ENCODE measurements at regions not wholly inside any gene's neighbourhood (a gene's known extent, or its start where the extent isn't known, plus 50 kb on each side); places are given as distances from the start of the nearest gene placed in this dataset.

DNA sequence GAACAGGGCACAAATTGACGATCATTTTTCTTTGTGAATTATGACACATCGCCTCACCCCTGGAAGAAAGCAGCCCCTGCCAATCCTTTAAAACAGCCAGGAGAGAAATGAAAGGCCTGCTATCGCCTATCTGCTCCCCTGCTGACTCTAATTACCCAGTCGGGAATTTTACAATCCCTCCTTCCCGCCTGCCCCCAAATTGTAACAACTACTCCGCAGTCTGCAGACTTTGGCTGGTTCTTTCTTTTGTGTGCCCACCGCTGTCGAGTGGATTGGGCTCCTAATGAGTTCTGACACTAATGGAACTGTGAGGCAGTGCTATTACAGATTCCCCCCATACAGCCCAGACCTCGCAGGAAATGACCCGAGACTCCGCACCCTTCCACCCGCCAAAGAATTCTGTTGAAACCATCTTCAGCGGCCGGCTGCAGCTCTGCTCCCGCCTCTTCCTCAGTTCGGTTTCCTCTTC, 281.2 kb upstream of the PARD3B start:
- DNase-seq (ENCODE audit: extremely low read depth in 1 of 2, low read depth in 1 of 2): no peak

DNA sequence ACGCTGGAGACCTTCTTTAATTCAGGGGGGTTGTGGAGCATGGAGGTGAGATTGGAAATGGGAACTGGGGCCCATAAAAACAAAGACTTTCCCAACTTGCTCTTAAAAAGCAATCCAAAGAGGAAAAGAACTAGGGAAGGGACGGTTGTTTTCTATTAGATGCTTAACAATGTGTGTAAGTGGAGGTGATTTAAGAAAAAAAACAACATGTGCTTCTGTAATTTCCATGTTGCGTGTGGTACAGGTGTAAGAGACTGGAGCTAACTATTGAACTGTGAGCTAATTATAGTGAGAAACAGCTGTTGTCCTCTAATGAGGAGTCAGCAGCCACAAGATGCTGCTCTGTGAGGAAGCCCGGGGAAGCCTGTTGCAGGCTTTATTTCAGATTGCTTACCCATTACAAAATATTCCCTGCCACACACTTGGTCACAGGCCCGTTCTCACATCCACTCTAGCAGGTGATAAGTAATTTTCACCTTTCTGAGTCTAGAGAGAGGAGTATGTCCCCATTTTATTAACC, 280.6 kb upstream of the PARD3B start:
- DNase-seq (ENCODE audit: extremely low read depth in 1 of 2, low read depth in 1 of 2): no peak

DNA sequence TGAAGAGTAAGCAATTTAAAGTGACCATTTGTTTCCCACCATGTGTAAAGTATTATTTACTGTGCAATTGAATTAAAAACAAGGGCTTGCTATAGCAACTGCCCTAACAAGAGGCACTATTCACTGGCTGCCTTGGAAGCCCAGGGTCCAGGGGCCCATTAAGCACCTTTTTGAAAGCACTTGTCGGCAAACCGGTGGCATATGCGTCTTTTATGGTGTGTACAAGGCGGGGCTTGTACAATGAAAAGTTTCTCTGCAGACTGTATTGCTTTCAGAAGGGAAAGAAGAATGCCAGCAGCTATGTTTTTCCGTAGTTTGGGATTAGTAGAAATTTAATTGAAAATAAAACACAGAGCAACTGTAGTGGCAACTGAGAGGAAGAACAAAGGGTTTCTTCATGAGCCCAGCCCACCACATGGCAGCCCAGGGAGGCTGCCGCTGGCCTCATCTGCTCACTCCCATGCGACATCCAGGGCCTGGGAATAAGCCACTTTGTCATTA, 279.5 kb upstream of the PARD3B start:
- no peak for DNase-seq (ENCODE audit: extremely low read depth in 1 of 2, low read depth in 1 of 2)

DNA sequence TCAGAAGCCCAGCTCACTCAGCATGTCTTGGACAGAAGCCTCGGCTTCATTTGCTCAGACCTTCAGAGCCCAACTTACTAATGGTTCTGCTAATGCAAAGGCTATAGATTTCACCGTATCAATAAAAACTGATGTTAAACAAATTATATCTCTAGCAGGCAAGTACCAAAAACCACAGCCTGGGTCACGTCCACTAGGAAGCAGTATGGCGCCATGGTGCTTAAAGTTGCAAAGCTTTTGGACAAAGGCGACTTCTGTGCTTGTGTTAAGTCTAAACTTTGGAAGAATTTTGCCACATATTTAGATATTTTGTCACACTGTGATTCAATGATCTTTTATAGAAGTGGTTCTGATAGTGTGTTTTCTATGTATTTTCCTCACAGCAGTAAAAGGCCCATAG, 276.8 kb upstream of the PARD3B start:
- no peak for DNase-seq (ENCODE audit: extremely low read depth in 1 of 2, low read depth in 1 of 2)

DNA sequence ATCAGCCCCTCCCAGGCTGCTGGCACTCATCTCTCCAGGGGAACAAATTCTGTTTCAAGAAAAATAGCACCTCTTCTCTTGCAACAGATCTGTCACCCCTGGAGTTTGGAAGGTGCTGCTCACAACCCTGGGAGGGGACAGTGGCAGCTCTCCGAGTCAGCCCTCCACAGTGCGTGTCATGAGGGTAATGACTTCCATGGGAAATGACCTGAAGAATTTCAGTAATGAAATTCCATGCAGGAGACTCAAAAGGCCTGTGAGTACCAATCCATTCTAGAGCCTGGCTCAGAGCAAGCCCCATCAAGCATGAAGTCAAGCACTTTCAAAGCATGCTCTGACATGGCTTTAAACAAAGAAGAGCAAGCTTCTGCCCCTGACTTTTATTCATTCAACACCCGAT, 276.3 kb upstream of the PARD3B start:
- no peak for DNase-seq (ENCODE audit: extremely low read depth in 1 of 2, low read depth in 1 of 2)

DNA sequence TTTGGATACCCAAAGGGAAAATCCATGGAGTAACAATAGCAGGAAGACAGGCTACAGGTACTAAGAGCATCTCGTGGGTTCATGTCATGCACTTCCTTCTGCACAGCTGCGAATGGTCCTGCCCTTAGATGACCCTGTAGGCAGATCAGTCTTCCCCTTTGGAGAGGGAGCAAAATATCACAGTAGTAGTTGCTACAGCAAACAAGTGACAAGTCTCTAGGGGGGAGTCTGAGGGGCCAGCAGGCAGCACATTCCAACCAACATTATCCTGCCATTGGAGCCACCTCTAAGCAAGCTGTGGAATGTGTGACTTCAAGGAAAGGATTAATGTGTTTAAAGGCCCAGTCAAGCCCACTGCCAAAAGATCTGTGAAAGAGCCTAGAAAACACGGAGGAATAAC, 273.2 kb upstream of the PARD3B start:
- no peak for DNase-seq (ENCODE audit: extremely low read depth in 1 of 2, low read depth in 1 of 2)

DNA sequence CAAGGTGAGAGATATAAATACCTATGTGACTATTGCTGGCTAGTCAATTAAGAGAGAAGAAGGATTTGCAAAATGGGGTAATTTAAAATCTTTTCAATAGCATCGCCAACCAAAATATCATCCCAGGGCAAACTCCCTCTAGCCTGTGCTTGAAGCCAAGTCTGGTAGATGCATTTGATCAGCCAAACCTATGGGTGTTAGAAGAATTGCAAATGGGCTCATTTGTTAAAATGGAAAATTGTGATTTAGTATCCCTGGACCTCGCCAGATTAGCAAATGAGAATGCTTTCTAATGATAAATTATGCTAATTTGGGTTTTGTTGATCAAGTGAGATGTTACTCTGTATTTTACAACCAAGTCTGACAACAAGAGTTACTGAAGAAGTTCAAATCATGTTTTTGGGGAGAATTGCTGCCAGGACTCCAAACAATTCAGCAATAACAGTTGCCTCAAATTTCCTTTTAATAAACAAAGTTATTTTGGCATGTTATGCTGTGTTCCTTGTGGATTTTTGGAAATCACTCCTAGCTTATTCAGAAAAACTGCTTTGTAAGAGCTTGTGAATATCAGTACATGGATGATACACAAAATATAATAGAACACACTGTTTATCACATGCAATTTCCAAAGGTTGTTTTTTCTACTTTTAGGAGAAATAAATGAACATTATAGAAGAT, 272.5 kb upstream of the PARD3B start:
- no peak for DNase-seq (ENCODE audit: extremely low read depth in 1 of 2, low read depth in 1 of 2)

DNA sequence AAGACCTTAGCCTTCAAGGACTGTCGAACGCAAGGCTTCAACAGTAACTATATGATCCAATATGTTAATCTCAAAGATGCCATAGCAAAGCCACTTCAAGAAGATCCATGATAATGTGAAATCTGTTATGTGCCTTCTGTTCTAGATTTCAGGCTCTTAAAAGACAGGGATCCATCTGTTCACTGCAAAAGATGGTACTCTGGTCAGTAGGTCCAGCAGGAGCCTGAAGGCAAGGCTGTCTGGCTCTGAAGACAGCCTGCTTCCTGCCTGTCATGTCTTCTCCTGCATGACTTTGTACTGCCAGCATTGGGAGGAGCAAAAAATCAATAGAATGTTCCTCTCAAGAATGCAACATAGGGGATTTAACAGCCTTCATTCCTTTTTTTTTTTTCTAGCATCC, 270.8 kb upstream of the PARD3B start:
- DNase-seq (ENCODE audit: extremely low read depth in 1 of 2, low read depth in 1 of 2): no peak

DNA sequence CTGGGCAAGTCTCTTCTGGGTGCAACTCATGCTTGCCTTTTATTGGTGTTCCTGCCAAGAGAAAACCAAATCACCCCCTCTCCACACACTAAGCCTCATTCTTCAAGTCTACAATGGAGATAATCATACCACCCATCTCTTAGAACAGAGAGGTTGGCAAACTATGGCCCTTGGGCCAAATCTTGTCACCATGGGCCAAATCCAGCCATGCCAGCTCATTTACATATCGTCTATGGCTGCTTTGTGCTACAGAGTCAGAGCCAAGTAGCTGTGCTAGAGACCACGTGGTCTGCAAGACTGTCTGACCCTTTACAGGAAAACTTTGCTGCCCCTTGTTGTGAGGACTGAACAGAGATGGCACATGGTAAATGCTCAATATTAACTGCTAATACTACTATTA, 270.3 kb upstream of the PARD3B start:
- DNase-seq (ENCODE audit: extremely low read depth in 1 of 2, low read depth in 1 of 2): no peak

DNA sequence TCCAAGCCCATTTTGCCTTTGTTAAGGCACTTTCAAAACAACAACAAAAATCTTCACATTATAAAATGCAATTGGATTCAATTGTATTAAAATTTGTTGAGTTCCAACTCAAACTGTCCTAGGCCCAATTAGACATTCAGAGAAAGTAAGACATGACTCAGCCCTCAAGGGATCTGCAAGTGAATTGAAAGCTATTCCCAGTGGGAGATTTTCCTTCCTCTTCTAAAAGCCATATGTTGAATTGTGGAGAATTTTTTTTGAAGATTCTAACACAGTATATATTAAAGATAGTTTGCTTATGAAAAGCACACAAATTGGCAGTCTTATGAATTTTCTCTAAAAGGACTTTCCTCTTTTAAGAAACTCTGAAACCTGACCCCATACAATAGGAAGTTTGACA, 268.0 kb upstream of the PARD3B start:
- DNase-seq (ENCODE audit: extremely low read depth in 1 of 2, low read depth in 1 of 2): no peak

DNA sequence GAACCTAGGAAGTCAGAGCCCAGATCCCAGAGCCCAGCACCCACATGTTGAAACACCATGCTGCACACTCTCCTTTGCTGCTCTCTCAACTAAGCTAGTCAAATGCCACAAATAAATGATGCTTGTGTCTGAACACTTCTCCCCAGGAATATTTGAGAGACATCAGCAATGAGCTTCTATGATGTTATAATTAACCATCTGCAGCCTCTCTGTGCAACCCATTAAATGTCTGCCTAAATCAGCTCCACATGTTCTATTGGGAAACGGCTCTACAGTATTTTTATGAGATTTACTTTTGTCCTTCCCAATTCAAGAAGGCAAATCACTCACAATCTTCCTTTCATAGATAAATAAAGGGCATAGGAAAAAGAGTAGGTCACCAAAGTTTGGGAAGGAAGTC, 266.8 kb upstream of the PARD3B start:
- DNase-seq (ENCODE audit: extremely low read depth in 1 of 2, low read depth in 1 of 2): no peak

DNA sequence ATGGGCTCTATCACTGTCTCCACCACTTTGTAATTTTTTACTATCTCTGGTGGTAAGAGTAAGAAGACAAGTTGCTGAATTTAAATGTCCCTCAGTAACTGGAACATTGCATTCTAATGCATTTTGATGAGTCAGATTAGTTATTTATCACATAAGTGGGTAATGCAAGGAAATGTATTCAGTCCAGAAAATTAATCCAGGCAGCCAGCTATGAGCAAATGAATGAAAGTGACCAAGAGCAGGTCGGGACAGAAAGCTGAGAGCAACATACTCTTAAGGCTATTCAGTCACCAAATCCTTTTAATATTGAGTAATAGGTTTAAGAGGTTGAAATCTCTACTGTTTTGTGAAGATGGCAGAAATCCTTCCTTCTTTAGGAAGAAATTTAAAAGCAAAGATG, 265.5 kb upstream of the PARD3B start:
- DNase-seq (ENCODE audit: extremely low read depth in 1 of 2, low read depth in 1 of 2): no peak

DNA sequence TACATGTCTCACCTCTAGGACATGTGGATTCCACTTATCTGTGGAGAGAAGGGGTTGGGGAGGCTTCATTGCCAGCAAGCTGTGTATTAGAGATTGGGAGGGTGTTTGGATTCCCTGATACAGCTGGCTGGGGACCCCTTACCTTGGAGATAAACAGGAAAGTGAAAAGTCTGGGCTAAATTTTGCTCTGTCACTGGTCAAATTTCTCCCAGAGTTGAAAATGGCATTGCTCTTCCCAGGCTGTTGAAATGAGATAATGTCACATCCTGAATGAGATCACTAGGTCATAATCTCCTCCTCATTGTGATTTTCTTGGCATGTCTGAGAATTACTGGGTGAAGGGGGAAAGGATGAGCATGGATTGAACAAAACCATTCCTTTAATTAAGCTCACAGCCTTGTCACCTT, 265.0 kb upstream of the PARD3B start:
- DNase-seq (ENCODE audit: extremely low read depth in 1 of 2, low read depth in 1 of 2): no peak

DNA sequence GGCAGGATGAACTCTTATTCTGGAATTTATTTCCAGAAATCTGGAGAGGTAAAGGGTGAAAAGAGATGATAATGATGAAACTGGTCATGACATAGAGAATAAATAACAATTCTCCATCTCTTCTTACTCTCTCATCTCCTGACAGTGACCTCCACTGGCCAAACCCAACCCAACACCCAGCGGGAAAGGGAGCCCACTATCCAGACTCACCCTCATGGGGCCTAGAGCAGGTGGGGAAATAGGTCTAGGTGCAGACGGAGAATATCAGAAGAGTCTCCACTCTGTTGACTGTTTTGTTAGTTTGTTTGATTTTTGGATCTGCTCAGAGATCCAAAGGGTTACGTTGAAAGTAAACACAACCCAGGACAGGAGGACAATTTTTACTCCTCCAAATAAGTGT, 263.2 kb upstream of the PARD3B start:
- DNase-seq (ENCODE audit: extremely low read depth in 1 of 2, low read depth in 1 of 2): no peak

DNA sequence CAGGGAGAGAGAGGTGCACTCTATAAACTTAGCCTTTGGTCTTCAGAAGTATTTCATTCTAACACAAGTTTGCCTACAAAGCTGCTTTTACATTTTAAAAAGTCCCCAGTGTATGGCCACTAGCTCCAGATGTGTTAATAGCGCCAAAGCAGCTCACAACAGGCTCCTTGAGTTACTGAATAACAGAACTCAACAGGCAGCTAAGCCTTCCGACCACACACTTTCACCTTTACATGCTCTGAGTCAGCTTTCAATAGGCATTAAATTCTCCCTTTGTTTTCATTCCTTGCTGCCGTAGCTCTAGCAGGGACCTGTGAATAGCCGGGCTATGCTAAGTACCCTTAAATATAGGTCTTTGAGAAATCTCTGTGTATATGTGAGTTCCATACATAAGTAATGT, 262.8 kb upstream of the PARD3B start:
- DNase-seq (ENCODE audit: extremely low read depth in 1 of 2, low read depth in 1 of 2): no peak

DNA sequence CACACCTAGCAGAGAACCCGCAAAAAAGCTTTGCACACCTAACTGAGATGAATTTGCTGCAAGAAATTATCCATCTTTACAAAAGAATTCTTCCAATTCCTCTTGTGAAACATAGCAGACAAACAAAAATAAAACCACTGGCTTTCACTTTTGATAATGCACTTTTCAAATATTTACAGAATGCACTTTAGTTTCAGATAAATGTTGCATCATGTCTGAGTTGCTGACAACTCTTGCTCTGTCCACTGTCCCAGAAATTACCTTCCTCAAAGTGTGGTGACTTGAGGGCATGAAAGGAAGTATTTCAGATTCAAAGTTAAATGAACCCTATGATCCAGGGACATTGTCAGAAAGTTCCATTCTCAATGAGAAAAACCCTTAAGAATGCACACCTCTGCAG, 256.2 kb upstream of the PARD3B start:
- no peak for DNase-seq (ENCODE audit: extremely low read depth in 1 of 2, low read depth in 1 of 2)

DNA sequence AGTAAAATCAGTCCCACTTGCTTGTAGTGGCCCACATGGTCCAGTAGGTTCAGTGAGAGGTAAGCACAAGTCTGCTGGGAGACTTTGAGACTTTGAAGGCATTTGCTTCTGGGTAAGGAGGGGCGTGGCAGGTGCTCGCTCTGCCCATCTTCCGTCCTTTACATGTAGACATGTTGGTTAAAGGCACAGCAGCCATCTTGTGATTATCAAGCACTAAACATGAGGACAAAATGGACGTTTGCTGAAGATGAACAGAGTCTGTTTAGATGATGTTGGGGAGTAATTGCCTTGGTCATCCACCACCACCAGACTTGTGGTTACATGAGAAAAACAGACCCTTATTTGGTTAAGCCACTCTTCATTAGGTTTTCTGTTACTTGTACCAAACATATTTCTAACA, 252.8 kb upstream of the PARD3B start:
- DNase-seq (ENCODE audit: extremely low read depth in 1 of 2, low read depth in 1 of 2): no peak

DNA sequence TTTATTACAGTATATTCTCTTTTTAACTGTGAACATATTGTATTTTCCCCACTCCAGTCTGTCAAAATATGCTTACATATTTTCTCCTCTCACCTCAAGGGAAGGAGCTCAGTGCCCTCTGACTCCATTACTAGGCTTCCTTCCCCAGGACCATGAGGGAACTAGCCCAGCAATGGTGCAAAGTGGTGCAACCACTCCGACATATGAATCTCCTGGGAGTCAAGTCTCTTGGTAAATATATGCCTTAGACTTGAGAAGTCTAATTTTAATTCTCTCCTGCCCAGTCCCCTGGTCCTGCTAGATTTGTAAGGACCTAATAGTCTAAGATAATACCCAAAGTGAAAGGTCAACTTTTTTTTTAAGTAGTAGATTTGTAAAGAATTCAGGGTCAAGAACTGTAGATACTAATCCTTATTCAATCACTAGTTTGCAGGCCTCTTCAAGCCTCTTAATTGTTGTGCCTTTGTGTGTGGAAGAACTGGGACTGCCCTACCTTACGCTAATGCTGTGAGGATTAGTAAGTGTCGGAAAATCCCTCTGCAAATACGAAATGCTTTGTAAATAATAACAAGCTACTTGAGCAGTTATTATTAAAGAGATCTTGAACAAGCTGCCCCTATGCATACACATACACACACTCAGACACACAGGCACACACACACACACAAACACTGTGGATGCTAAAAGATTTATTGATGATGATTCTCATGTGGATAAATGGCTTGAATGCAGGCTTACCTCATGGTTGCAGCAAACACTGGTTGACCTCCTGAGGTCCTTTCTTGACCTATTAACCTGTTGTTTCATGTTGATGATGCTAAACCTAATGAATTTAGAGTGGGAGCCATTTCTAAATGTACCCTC, 251.2 kb upstream of the PARD3B start:
- DNase-seq (ENCODE audit: extremely low read depth in 1 of 2, low read depth in 1 of 2): no peak

DNA sequence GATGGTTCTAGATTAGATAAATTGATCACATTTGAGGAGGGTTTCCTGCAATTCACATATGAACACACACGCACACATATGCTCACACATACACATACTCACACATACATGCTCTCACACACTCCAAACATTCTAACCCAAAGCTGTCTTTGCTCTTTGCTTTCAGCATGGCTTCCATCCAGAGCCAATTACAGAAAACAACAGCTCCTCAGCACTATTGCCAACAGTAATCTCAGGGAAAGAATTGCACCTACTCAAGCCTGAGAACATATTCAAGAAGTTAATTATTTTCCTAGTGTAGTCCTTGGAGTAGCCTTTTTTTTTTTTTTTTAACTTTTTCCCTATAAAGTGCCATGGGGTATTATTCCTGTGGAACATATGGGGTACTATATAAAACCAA, 246.9 kb upstream of the PARD3B start:
- no peak for DNase-seq (ENCODE audit: extremely low read depth in 1 of 2, low read depth in 1 of 2)

DNA sequence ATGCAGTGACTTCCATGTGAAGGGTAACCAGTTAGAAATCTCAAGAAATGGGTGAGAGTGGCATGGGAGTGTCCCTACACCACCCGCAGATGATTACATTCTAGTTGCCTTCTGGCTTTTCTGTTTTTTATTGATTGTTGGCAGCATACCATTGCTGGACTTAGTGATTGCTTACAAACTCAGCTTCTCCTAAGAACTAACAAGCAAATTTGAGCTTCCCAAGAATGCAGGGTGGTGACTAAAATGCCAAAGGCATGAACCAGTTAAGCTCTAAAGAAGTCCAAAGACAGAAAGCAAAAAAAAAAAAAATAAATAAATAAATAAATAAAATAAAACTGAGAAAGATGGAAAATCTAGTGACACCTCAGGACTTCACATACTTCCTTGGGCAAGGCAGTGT, 245.5 kb upstream of the PARD3B start:
- no peak for DNase-seq (ENCODE audit: extremely low read depth in 1 of 2, low read depth in 1 of 2)

DNA sequence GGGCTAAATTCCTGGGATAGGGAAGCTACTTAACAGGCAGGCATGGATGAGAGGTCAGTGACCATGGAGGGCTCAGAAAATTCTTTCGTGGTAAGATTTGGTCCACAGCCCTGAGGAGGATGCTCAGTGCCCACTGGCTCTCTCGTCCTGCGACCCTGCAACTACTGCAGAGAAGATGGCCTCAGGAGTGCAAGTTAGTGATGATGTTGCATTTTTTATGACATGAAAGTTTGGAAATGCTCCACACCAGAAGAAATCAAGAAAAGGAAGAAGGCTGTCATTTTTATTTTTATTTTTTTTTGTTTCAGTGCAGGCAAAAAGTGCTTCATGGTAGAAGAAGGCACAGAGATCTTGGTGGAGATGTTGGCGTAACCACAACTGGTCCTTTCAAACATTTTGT, 238.6 kb upstream of the PARD3B start:
- no peak for DNase-seq (ENCODE audit: extremely low read depth in 1 of 2, low read depth in 1 of 2)

DNA sequence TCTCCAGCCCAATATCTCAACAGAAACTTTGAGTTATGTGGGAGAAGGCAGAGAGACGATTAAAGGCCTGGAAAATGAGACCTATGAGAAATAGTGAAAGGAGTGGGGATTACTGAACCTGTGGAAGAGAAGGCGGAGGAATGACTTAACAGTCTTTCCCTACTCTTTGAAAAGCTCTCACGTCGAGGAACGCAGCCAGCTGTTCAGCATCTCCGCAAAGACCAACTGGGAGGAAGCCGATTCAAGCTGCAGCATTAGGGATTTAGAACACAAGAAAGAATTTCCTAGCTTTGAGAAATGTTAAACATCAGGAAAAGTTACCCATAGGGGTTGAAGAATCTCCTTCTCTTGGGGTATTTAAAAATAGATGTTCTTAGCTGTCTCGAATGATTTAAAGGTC, 233.2 kb upstream of the PARD3B start:
- no peak for DNase-seq (ENCODE audit: extremely low read depth in 1 of 2, low read depth in 1 of 2)
